HepG2 (cell line): ENCODE measurements at regions not wholly inside any gene's neighbourhood (a gene's known extent, or its start where the extent isn't known, plus 50 kb on each side); places are given as distances from the start of the nearest gene placed in this dataset.

Experiments used
- ATAC-seq: fragments of 200-7000 bp; cut with Tn5 transposase; 3 replicates; pipeline ENCODE4 v1.9.1; 2020; ENCODE audit warnings: mild to moderate bottlenecking, moderate library complexity
- BruUV-seq: library from RNA; stranded (reverse); fragments of 400-500 nt; replicated peaks from 2 replicates; lab custom pipeline; 2021; lab: Mats Ljungman, UMichigan
- CTCF ChIA-PET: fragments of 300-600 bp; formaldehyde crosslinking; extraction: SDS; loops from one replicate; lab custom pipeline; 2021; ENCODE audit warnings: low total read pairs, inconsistent platforms, low intra/inter-chr PET ratio; lab: Yijun Ruan, JAX
- POLR2A ChIA-PET: fragments of 350-600 bp; sonication (Branson Sonifier 250); formaldehyde crosslinking; loops from one replicate; lab custom pipeline; 2020; ENCODE audit warnings: antibody characterized with exemption, inconsistent platforms; lab: Yijun Ruan, JAX
- DNase-seq: peaks from one replicate; pipeline ENCODE4 v3.0.0-alpha.2; 2015; ENCODE audit warnings: low spot score
- FAIRE-seq: peaks from 3 replicates; lab custom pipeline; 2011; peaks lifted over from hg19 to GRCh38; lab: Jason Lieb, UNC
- H2AFZ ChIP-seq: one replicate; pipeline ENCODE4 v1.6.1; 2011; ENCODE audit warnings: low read length, inconsistent platforms
- H3K27ac ChIP-seq: fragments of 300-600 bp; 3 replicates; pipeline ENCODE4 v1.8.0; 2011; ENCODE audit warnings: mixed run types, mild to moderate bottlenecking, mixed read lengths, low read length, inconsistent platforms; ENCODE audit not compliant: insufficient read depth; ENCODE audit errors: extremely low read length
- H3K27me3 ChIP-seq, 2 experiments: fragments of 200-600 bp in 1 of 2; 2 replicates in 1 of 2; 3 replicates in 1 of 2; pipeline versions ENCODE4 v1.6.0 to v1.8.0; 2011; ENCODE audit warnings: low read length in 2 of 2, mild to moderate bottlenecking in 2 of 2, moderate library complexity in 2 of 2, inconsistent platforms in 1 of 2; ENCODE audit not compliant: insufficient read depth in 2 of 2, control insufficient read depth in 1 of 2
- H3K36me3 ChIP-seq, 2 experiments: fragments of 200-600 bp in 1 of 2; replicated peaks in 1 of 2; 2 replicates in 1 of 2; 3 replicates in 1 of 2; pipeline versions ENCODE4 v1.5.1 to v1.8.0; 2011; ENCODE audit warnings: low read length in 2 of 2, inconsistent platforms in 1 of 2; ENCODE audit not compliant: insufficient read depth in 2 of 2, control insufficient read depth in 1 of 2
- H3K4me1 ChIP-seq: 2 replicates; pipeline ENCODE4 v1.5.1; 2012; ENCODE audit warnings: low read length, inconsistent platforms; ENCODE audit not compliant: insufficient read depth
- H3K4me2 ChIP-seq: 2 replicates; pipeline ENCODE4 v1.6.0; 2011; ENCODE audit warnings: low read depth, low read length, inconsistent platforms
- H3K4me3 ChIP-seq, 3 experiments: fragments of 200-600 bp in 1 of 3; sonication (generic), shearing (Covaris generic) in 1 of 3; replicated peaks in 1 of 3; 2 replicates each; pipeline ENCODE4 v1.5.1; 2011 to 2016; ENCODE audit warnings: low read length in 3 of 3, inconsistent platforms in 2 of 3, low read depth in 2 of 3, mild to moderate bottlenecking in 2 of 3, control low read depth in 1 of 3, mixed read lengths in 1 of 3; ENCODE audit not compliant: insufficient read depth in 1 of 3
- H3K79me2 ChIP-seq: one replicate; pipeline ENCODE4 v1.6.1; 2011; ENCODE audit warnings: low read length, inconsistent platforms; ENCODE audit not compliant: insufficient read depth
- H3K9ac ChIP-seq: 2 replicates; pipeline ENCODE4 v1.6.0; 2011; ENCODE audit warnings: mild to moderate bottlenecking, low read depth, low read length, inconsistent platforms; ENCODE audit not compliant: insufficient read depth
- H3K9me3 ChIP-seq: 2 replicates; pipeline ENCODE4 v1.5.1; 2012; ENCODE audit warnings: mild to moderate bottlenecking, low read length
- H4K20me1 ChIP-seq: 2 replicates; pipeline ENCODE4 v1.6.0; 2011; ENCODE audit warnings: inconsistent platforms, mild to moderate bottlenecking, low read length, moderate library complexity; ENCODE audit not compliant: insufficient read depth
- BATF2 ChIP-seq: sonication (generic); formaldehyde crosslinking; IDR thresholded peaks from 2 replicates; pipeline ENCODE4 v1.8.0; 2022; ENCODE audit warnings: mild to moderate bottlenecking, missing genetic modification reagents, moderate library complexity
- BCL6 ChIP-seq: IDR thresholded peaks from 2 replicates; pipeline ENCODE4 v1.6.1; 2016; ENCODE audit warnings: missing genetic modification reagents, missing compliant biosample characterization
- CEBPB ChIP-seq: IDR thresholded peaks from 2 replicates; pipeline ENCODE4 v1.6.1; 2011; ENCODE audit warnings: low read depth, low read length, improper control_type of control experiment, borderline replicate concordance
- NKX3-1 ChIP-seq: sonication (generic); formaldehyde crosslinking; IDR thresholded peaks from 2 replicates; pipeline ENCODE4 v1.5.0; 2020; ENCODE audit warnings: missing genetic modification reagents
- PAWR ChIP-seq: sonication (generic); formaldehyde crosslinking; IDR thresholded peaks from 2 replicates; pipeline ENCODE4 v1.4.0; 2020; ENCODE audit warnings: missing genetic modification reagents, mild to moderate bottlenecking, borderline replicate concordance
- RAD51 ChIP-seq: fragments of 450-650 bp; IDR thresholded peaks from 2 replicates; pipeline ENCODE4 v1.6.1; 2016; ENCODE audit warnings: borderline replicate concordance
- RBM39 ChIP-seq: fragments of 200-400 bp; formaldehyde crosslinking; IDR thresholded peaks from one replicate; pipeline ENCODE4 v1.6.1; 2018; ENCODE audit warnings: antibody characterized with exemption, mild to moderate bottlenecking, low read depth, low read length; ENCODE audit not compliant: poor library complexity, severe bottlenecking
- TP53 ChIP-seq: sonication (generic); formaldehyde crosslinking; conservative IDR thresholded peaks from 2 replicates; pipeline ENCODE4 v1.4.0; 2020; ENCODE audit warnings: missing genetic modification reagents
- ZBTB7B ChIP-seq: sonication (generic); formaldehyde crosslinking; IDR thresholded peaks from 2 replicates; pipeline ENCODE4 v1.4.0; 2020; ENCODE audit warnings: missing genetic modification reagents
- ZNF407 ChIP-seq: sonication (generic); formaldehyde crosslinking; IDR thresholded peaks from one replicate; pipeline ENCODE4 v1.5.1; 2020; ENCODE audit warnings: mild to moderate bottlenecking, missing genetic modification reagents; ENCODE audit errors: not compliant biosample characterization
- ZNF512B ChIP-seq: sonication (generic); formaldehyde crosslinking; IDR thresholded peaks from 2 replicates; pipeline ENCODE4 v1.5.1; 2020; ENCODE audit warnings: missing genetic modification reagents, mild to moderate bottlenecking, borderline replicate concordance
- ZNF576 ChIP-seq: sonication (generic); formaldehyde crosslinking; IDR thresholded peaks from 2 replicates; pipeline ENCODE4 v1.4.0; 2020; ENCODE audit warnings: mild to moderate bottlenecking, missing genetic modification reagents
- WGBS: methylation state at CpG from one replicate; pipeline ENCODE4 v1.1.6; 2017; ENCODE audit warnings: low lambda C conversion rate; 5-methylcytosine and 5-hydroxymethylcytosine counted together
- in situ Hi-C: cut with HindIII; loops from 2 replicates; pipeline ENCODE4 v1.10.0; 2017; ENCODE audit warnings: low pct_unique_long_range_greater_than_20kb; ENCODE audit not compliant: extremely low pct_ligation_motif_present
- intact Hi-C: fragments of 100-400 bp; cut with micrococcal nuclease; formaldehyde crosslinking; loops from one replicate; pipeline ENCODE4 v1.10.0; 2022; ENCODE audit not compliant: unreplicated experiment

GRCh38 chr13:68026077-68026476 is 795.9 kb upstream of the PCDH9 start:
- no peak overlapping the region for H3K4me2 ChIP-seq
- H4K20me1 ChIP-seq, result no peaks in the 10 kb centered on the region
- no peak overlapping the region for H3K9ac ChIP-seq
- no peaks in the 10 kb centered on the region for H3K36me3 ChIP-seq
- WGBS, result 0% methylated on average over 3 of the region's 3 CpGs
- no peak overlapping the region for H2AFZ ChIP-seq
- no peaks in the 10 kb centered on the region for H3K79me2 ChIP-seq
- H3K4me1 ChIP-seq, result no peaks in the 10 kb centered on the region
- intact Hi-C loops (no loop called here), in situ Hi-C loops (no loop called here)
- H3K27me3 ChIP-seq, result no peaks in the 10 kb centered on the region
- CTCF ChIA-PET, result no interaction called here
- H3K9me3 ChIP-seq, result no peaks in the 10 kb centered on the region
- ATAC-seq, result no peak
- H3K27ac ChIP-seq, result no peak overlapping the region
- POLR2A ChIA-PET, result no interaction called here
- TF ChIP-seq BATF2 (CRISPR knock-in tag) (no peak), CEBPB (no peak), NKX3-1 (CRISPR knock-in tag) (no peak), ZNF512B (CRISPR knock-in tag) (no peak), RBM39 (no peak), RAD51 (no peak), ZNF576 (CRISPR knock-in tag) (no peak), TP53 (CRISPR knock-in tag) (no peak), PAWR (CRISPR knock-in tag) (no peak), ZNF407 (no peak), BCL6 (CRISPR knock-in tag) (no peak), ZBTB7B (CRISPR knock-in tag) (no peak)
- TF ChIP-seq, all 625 proteins: peak for 0
- FAIRE-seq, result no peak
- no peak overlapping the region for H3K4me3 ChIP-seq
- BruUV-seq, result no TSS peak
- no peak for DNase-seq
